Amniotic stem cell (primary cell): ENCODE measurements at regions not wholly inside any gene's neighbourhood (a gene's known extent, or its start where the extent isn't known, plus 50 kb on each side); places are given as distances from the start of the nearest gene placed in this dataset.

Experiments used
- DNase-seq: peaks from one replicate; lab custom pipeline; 2025; lab: John Stamatoyannopoulos, UW

- DNase-seq = no peak
Observed at GRCh38 chr4:19888587-19888986, 363.1 kb upstream of the SLIT2 start.

GRCh38 chr4:19883841-19884240 is 367.9 kb upstream of the SLIT2 start:
- DNase-seq = no peak

DNA sequence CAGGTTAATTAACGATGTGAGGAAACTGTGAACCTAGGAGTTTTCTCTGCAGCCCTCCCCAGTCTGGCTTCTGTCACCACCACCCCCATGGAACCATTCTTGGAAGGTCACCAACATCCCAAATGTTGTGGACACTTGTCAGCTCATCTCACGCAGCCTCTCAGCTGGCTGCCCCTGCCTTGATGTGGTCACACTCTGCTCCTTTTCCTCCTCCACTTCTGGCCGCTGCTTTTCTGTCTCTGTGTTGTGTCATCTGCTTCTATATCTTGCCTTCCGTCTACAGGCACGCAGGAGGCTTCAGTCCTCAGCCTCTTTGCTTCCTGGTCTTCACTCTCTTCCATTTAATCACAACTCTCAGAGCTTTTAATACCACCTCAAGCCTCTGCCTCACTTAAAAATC is 371.5 kb upstream of the SLIT2 start:
- DNase-seq = no peak

GRCh38 chr4:19879330-19879729 is 372.4 kb upstream of the SLIT2 start:
- DNase-seq = no peak

DNA sequence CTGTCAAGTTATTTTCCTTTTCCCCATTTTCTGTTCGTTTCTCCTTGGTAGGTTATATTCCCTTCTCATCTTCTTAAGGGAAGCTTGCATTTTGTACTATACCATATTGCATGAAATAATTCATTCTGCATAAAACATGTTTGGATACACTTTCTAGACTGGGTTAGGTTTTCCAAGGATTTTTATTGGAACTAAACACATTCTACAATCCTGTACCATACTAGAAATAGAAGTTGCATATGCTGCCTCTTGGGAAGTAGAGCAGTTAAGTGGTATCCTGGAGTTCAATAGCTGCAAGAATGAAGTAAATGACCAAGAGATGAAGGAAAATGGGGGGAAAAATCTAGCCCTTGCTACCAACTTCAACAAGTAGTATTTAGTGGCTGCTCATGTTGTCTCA is 393.7 kb upstream of the SLIT2 start:
- no peak for DNase-seq

GRCh38 chr4:19857380-19857779 is 394.3 kb upstream of the SLIT2 start:
- no peak for DNase-seq

DNA sequence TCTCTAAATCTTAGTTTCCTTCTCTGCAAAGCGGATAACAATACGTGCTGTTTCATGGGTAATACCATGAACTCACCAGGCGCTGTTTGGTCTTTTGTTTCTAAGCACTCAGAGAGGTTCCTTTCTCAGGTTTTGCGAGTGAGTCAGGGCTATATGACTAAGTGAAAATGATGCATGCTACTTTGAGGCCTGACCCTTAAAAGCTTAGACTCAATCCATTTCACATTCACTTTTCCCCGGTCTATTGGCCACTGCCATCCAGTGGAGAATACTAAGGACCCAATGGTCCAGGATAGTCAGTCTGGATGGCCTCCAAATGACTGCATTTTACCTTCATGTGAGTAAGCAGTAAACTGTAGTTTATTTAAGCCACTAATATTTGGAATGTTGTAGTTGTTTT is 400.8 kb upstream of the SLIT2 start:
- peak; percentile 42 for DNase-seq

- no peak for DNase-seq
Observed at GRCh38 chr4:19844446-19844845, 407.3 kb upstream of the SLIT2 start.

GRCh38 chr4:19842471-19842870 is 409.2 kb upstream of the SLIT2 start:
- no peak for DNase-seq

- DNase-seq = no peak
Observed at GRCh38 chr4:19838858-19839257, 412.8 kb upstream of the SLIT2 start.

GRCh38 chr4:19835429-19835828 is 416.3 kb upstream of the SLIT2 start:
- DNase-seq = no peak

DNA sequence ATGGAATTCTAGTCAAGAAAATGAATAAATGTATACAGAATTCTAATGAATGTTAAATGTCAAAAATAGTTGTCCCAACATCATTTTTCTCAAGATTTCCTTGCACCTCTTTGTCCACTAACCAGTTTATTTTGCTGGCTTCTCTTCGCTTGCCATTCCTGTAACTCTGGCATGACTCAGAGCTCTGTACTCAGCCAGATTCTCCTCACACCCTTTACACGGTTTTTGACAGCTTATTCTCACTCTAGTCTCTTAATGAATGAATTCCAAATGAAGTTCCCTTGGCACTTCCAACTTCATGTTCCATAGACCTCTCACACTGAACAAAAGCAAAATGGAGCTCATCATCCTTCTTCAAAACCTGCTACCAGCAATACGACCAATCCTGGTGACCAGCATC is 419.3 kb upstream of the SLIT2 start:
- no peak for DNase-seq

DNA sequence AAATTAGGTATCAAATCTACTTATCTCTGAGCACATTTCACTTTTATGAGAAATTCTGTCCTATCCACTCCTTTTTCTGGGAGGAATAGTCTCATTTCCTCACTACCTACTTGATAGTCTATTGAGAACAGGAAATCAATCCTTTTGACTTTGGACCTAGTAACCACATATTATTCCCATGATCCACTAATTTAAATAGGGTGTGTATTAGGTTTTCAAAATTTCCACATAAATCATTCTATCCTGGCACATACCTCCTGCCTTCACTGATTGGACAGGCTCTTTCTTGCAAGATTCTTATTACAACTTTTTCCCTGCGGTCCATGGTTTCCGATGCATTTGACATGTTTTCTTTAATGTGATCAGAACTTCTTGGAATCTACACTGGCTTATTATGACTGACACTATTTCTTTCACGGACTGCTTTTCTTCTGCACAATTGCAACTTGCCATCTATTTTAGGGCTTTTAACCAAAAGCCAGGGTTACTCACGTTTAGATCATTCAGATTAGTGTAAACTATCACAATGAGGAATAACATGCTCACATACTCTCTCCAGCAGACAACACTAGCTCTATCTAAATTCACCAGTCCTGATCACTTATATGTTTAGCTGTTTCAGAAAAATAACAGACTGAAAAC is 419.9 kb upstream of the SLIT2 start:
- DNase-seq = no peak

DNA sequence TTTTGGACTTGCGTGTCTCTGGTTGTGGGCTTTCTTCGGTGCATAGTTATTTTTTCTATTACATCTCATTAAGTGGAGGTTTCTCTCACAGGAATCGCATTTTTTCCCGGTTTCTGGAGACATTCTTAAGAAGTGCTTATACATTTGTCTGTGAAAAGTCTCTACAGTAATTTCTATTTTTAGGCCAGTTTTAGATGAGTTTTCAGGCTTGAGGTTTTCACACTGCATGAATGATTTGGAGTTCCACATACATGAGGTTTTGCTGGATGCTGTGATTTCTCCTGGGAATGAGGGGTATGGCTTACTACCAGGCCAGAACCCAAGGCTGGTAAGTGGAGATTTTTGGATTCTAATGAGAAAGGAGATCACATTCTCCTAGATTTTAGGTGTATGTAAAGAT is 422.6 kb upstream of the SLIT2 start:
- no peak for DNase-seq

GRCh38 chr4:19823781-19824180 is 427.9 kb upstream of the SLIT2 start:
- DNase-seq = no peak

GRCh38 chr4:19819737-19820136 is 432.0 kb upstream of the SLIT2 start:
- no peak for DNase-seq

GRCh38 chr4:19809989-19810388 is 441.7 kb upstream of the SLIT2 start:
- no peak for DNase-seq

- DNase-seq = no peak
Observed at GRCh38 chr4:19807505-19807904, 444.2 kb upstream of the SLIT2 start.

- no peak for DNase-seq
Observed at GRCh38 chr4:19806865-19807264, 444.8 kb upstream of the SLIT2 start.

GRCh38 chr4:19803406-19803805 is 448.3 kb upstream of the SLIT2 start:
- no peak for DNase-seq

- no peak for DNase-seq
Observed at GRCh38 chr4:19793831-19794230, 457.9 kb upstream of the SLIT2 start.

DNA sequence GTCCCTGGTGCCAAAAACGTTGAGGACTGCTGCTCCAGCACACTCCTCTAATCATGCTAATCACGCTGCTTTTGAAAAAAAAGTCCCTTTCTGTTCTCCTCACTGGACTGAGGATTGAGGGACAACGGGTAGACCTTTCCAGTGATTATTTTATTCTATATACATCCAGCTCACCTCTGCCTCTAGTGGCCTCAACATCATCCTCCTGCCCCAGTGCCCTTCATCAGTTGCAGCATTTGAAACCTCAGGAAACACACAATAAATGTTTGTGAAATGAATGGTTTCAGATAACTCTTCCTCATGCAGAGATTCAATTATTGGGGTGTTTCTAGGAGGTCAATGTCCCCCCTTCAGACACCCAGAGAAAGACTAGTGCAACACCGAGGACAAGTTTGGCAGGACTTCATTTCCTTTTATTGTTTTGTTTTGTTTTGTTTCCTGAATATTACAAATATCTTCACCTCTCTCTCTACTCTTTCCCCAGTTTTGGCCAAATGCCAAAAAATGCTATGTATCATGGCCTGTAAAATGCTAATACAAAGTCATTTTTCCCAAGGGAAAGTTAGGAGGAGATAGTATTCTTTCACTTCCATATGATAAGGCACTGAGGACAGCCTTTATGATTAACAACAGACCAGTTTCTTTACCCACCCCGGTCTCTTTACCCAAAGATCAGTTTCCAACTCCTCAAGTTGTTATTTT is 460.1 kb upstream of the SLIT2 start:
- DNase-seq = no peak

GRCh38 chr4:19786616-19787015 is 465.1 kb upstream of the SLIT2 start:
- no peak for DNase-seq

DNA sequence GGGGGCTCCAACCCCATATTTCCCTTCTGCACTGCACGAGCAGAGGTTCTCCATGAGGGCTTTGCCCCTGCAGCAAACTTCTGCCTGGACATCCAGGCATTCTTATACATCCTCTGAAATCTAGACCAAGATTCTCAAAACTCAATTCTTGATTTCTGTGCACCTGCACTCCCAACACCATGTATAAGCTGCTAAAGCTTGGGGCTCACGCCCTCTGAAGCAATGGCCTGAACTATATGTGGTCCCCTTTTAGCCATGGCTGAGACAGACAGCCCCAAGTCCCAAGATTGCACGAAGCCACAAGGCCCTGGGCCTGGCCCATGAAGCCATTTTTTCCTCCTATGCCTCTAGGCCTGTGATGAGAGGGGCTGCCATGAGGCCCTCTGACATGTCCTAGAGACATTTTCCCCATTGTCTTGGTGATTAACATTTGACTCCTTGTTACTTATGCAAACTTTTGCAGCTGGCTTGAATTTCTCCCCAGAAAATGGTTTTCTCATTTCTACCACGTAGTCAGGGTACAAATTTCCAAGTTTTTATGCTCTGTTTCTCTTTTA is 468.0 kb upstream of the SLIT2 start:
- no peak for DNase-seq
